Urinary bladder (tissue), 3 donors: ENCODE measurements at regions not wholly inside any gene's neighbourhood (a gene's known extent, or its start where the extent isn't known, plus 50 kb on each side); places are given as distances from the start of the nearest gene placed in this dataset.

Source experiments
- DNase-seq: peaks from one replicate; pipeline ENCODE4 v3.0.0-alpha.2; 2015; ENCODE audit errors: extremely low spot score
- H3K27ac ChIP-seq: one replicate; pipeline ENCODE4 v1.5.1; 2013; ENCODE audit warnings: low read depth, mild to moderate bottlenecking, moderate library complexity
- H3K36me3 ChIP-seq: one replicate; pipeline ENCODE4 v1.6.1; 2013; ENCODE audit warnings: mild to moderate bottlenecking, moderate library complexity; ENCODE audit not compliant: insufficient read depth
- H3K4me1 ChIP-seq: one replicate; pipeline ENCODE4 v1.6.1; 2013; ENCODE audit warnings: mild to moderate bottlenecking, moderate library complexity; ENCODE audit not compliant: insufficient read depth
- H3K4me3 ChIP-seq: one replicate; pipeline ENCODE4 v1.5.1; 2013; ENCODE audit warnings: low read depth, low read length
- WGBS: extraction: QIAGEN DNeasy Blood & Tissue Kit; methylation state at CpG from one replicate; pipeline ENCODE4 v1.1.7; 2013; 5-methylcytosine and 5-hydroxymethylcytosine counted together
- donor health status: healthy with polysubstance abuse.
- donor health status: healthy.

- Histone ChIP-seq H3K27ac (no peak overlapping the region), H3K4me3 (no peak overlapping the region), H3K4me1 (no peaks in the 10 kb centered on the region), H3K36me3 (no peaks in the 10 kb centered on the region)
- no peak for DNase-seq
- WGBS: 60% methylated on average over 7 of the region's 7 CpGs
These were observed 99.6 kb downstream of the ODF2L start for GRCh38 chr1:86296305-86297205.

GRCh38 chr1:86289746-86290145 is 106.4 kb downstream of the ODF2L start:
- Histone ChIP-seq H3K4me3 (no peak overlapping the region), H3K4me1 (no peaks in the 10 kb centered on the region), H3K27ac (no peak overlapping the region), H3K36me3 (no peaks in the 10 kb centered on the region)
- 47% methylated on average over 1 of the region's 1 CpG for WGBS
- DNase-seq: no peak

- DNase-seq: no peak
- Histone ChIP-seq H3K4me3 (no peak overlapping the region), H3K27ac (no peak overlapping the region), H3K36me3 (no peaks in the 10 kb centered on the region), H3K4me1 (no peaks in the 10 kb centered on the region)
These were observed 107.0 kb downstream of the ODF2L start for GRCh38 chr1:86289161-86289560.

GRCh38 chr1:86288586-86289147 is 107.5 kb downstream of the ODF2L start:
- H3K4me3 ChIP-seq: no peak overlapping the region
- no peaks in the 10 kb centered on the region for H3K4me1 ChIP-seq
- WGBS: 61% methylated on average over 6 of the region's 6 CpGs
- DNase-seq: no peak
- H3K36me3 ChIP-seq: no peaks in the 10 kb centered on the region
- H3K27ac ChIP-seq: no peak overlapping the region

- Histone ChIP-seq H3K4me3 (no peak overlapping the region), H3K4me1 (no peaks in the 10 kb centered on the region), H3K36me3 (no peaks in the 10 kb centered on the region), H3K27ac (no peak overlapping the region)
- 85% methylated on average over 4 of the region's 4 CpGs for WGBS
- DNase-seq: no peak
These were observed 110.3 kb downstream of the ODF2L start for GRCh38 chr1:86285796-86286195.

- DNase-seq: no peak
- no peaks in the 10 kb centered on the region for H3K36me3 ChIP-seq
- H3K4me3 ChIP-seq: no peak overlapping the region
- no peak overlapping the region for H3K27ac ChIP-seq
- H3K4me1 ChIP-seq: no peaks in the 10 kb centered on the region
These were observed 113.5 kb downstream of the ODF2L start for GRCh38 chr1:86282611-86283010.

- Histone ChIP-seq H3K4me3 (no peak overlapping the region), H3K4me1 (no peaks in the 10 kb centered on the region), H3K36me3 (no peaks in the 10 kb centered on the region), H3K27ac (no peak overlapping the region)
- DNase-seq: no peak
- WGBS: 90% methylated on average over 4 of the region's 4 CpGs
These were observed 118.2 kb downstream of the ODF2L start for GRCh38 chr1:86277936-86278335.

GRCh38 chr1:86273066-86273465 is 116.5 kb upstream of the COL24A1 start:
- H3K36me3 ChIP-seq: no peaks in the 10 kb centered on the region
- H3K4me3 ChIP-seq: no peak overlapping the region
- DNase-seq: no peak
- H3K27ac ChIP-seq: no peak overlapping the region
- H3K4me1 ChIP-seq: no peaks in the 10 kb centered on the region

- H3K4me3 ChIP-seq: no peak overlapping the region
- WGBS: 90% methylated on average over 3 of the region's 3 CpGs
- no peaks in the 10 kb centered on the region for H3K4me1 ChIP-seq
- no peak overlapping the region for H3K27ac ChIP-seq
- no peak for DNase-seq
- H3K36me3 ChIP-seq: no peaks in the 10 kb centered on the region
These were observed 115.5 kb upstream of the COL24A1 start for GRCh38 chr1:86272083-86272482.

- WGBS: 55% methylated on average over 2 of the region's 2 CpGs
- no peaks in the 10 kb centered on the region for H3K4me1 ChIP-seq
These were observed 114.5 kb upstream of the COL24A1 start for GRCh38 chr1:86271046-86271445.

GRCh38 chr1:86263101-86263500 is 106.5 kb upstream of the COL24A1 start:
- Histone ChIP-seq H3K36me3 (no peaks in the 10 kb centered on the region), H3K27ac (no peak overlapping the region), H3K4me1 (no peaks in the 10 kb centered on the region), H3K4me3 (no peak overlapping the region)
- DNase-seq: no peak
- 87% methylated on average over 5 of the region's 5 CpGs for WGBS

More at GRCh38 chr1:86271046-86271445, 114.5 kb upstream of the COL24A1 start:
- no peak overlapping the region for H3K4me3 ChIP-seq
- no peak overlapping the region for H3K27ac ChIP-seq
- no peak for DNase-seq
- H3K36me3 ChIP-seq: no peaks in the 10 kb centered on the region

GRCh38 chr1:86260476-86260875 is 103.9 kb upstream of the COL24A1 start:
- no peaks in the 10 kb centered on the region for H3K36me3 ChIP-seq
- DNase-seq: no peak
- H3K4me1 ChIP-seq: no peaks in the 10 kb centered on the region
- no peak overlapping the region for H3K4me3 ChIP-seq
- H3K27ac ChIP-seq: no peak overlapping the region

- 90% methylated on average over 1 of the region's 1 CpG for WGBS
- no peaks in the 10 kb centered on the region for H3K36me3 ChIP-seq
- no peak overlapping the region for H3K27ac ChIP-seq
- DNase-seq: no peak
- no peak overlapping the region for H3K4me3 ChIP-seq
- no peaks in the 10 kb centered on the region for H3K4me1 ChIP-seq
These were observed 102.8 kb upstream of the COL24A1 start for GRCh38 chr1:86259390-86259789.

- 27% methylated on average over 1 of the region's 1 CpG for whole genome bisulfite sequencing
- no peak overlapping the region for H3K27ac ChIP-seq
- DNase-seq: no peak
- H3K36me3 ChIP-seq: no peaks in the 10 kb centered on the region
- no peaks in the 10 kb centered on the region for H3K4me1 ChIP-seq
- no peak overlapping the region for H3K4me3 ChIP-seq
These were observed 101.5 kb upstream of the COL24A1 start for GRCh38 chr1:86258101-86258500.
